ENCODE measurements at regions not wholly inside any gene's neighbourhood (a gene's known extent, or its start where the extent isn't known, plus 50 kb on each side); places are given as distances from the start of the nearest gene placed in this dataset.

DNA sequence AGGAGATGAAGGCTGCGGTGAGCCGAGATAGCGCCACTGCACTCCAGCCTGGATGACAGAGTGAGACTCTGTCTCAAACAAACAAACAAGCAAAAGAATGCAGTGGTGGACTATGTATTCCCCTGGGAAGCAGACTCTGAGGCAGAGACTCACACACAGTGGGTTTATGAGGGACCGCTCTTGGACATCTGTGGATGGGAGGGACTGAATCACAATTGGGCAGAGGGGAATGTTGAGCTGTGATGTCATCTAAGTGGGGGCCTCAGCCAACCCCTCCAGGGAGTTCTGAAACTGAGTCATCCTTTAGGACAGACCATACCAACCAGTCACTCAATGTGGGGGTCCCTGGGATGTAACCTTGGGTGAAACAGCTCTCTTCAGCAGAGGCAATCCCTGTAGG is 151.0 kb downstream of the SUDS3 start:
- Histone ChIP-seq H3K56ac (replicated peaks; ENCODE audit: insufficient read length, low read depth, low read length) (no peak overlapping the region), H3K23me2 (ENCODE audit: low read depth, low read length) (no peaks in the 10 kb centered on the region)
- no peak for TF ChIP-seq EGR1 (IDR thresholded peaks at IDR 0.05; ENCODE audit: borderline replicate concordance, low read depth, low read length)
- no peak for TF ChIP-seq GTF2F1 (IDR thresholded peaks at IDR 0.05; ENCODE audit: borderline replicate concordance, low read depth, low read length)
- TF ChIP-seq CHD2 (IDR thresholded peaks at IDR 0.05; ENCODE audit: low read length): no peak
- no peak for TF ChIP-seq EZH2 (IDR thresholded peaks at IDR 0.05; ENCODE audit: low read depth, low read length, severe bottlenecking)

More for the DNA sequence above, 151.0 kb downstream of the SUDS3 start:
- Histone ChIP-seq H3K36me3 (ENCODE audit: control insufficient read depth in 2 of 4, insufficient read depth in 4 of 4, low read length in 3 of 4) (no peaks in the 10 kb centered on the region), H3K9ac (replicated peaks in 1 of 4; ENCODE audit: extremely low read depth in 1 of 4, low read depth in 3 of 4, low read length in 3 of 4) (no peak overlapping the region), H3K18ac (ENCODE audit: extremely low read depth, low read length) (no peak overlapping the region), H3K79me2 (ENCODE audit: control insufficient read depth in 1 of 2, insufficient read depth in 2 of 2, low read length in 2 of 2) (no peaks in the 10 kb centered on the region), H2AK5ac (ENCODE audit: low read depth, low read length) (no peak overlapping the region), H3K9me3 (ENCODE audit: insufficient read depth in 2 of 2, low read depth in 1 of 2, low read length in 1 of 2) (no peaks in the 10 kb centered on the region), H3K14ac (ENCODE audit: insufficient read length) (no peak overlapping the region), H4K20me1 (replicated peaks in 1 of 2; ENCODE audit: control insufficient read depth in 1 of 2, insufficient read depth in 2 of 2, low read length in 2 of 2) (no peaks in the 10 kb centered on the region), H2BK15ac (ENCODE audit: low read length) (0 out of 2 replicates have a peak overlapping the region, but pooled peaks have one; percentile 8), H2BK5ac (ENCODE audit: low read depth, low read length) (0 out of 2 replicates have a peak overlapping the region, but pooled peaks have one; percentile 71), H3K4me1 (replicated peaks in 1 of 4; ENCODE audit: control insufficient read depth in 3 of 4, insufficient read depth in 4 of 4, low read length in 3 of 4) (no peaks in the 10 kb centered on the region; a peak in 1 of 7 replicates), H3K23ac (ENCODE audit: insufficient read length) (no peak overlapping the region), H4K91ac (replicated peaks; ENCODE audit: insufficient read length, low read length) (no peak overlapping the region), H2AFZ (ENCODE audit: low read length) (no peak overlapping the region), H3K27ac (ENCODE audit: low read depth, low read length) (no peak overlapping the region), H3K79me1 (ENCODE audit: low read depth, low read length) (no peaks in the 10 kb centered on the region), H2BK20ac (ENCODE audit: low read length) (no peak overlapping the region), H3K4me3 (ENCODE audit: extremely low read depth in 1 of 4, insufficient read depth in 2 of 4, low read depth in 3 of 4, low read length in 4 of 4) (no peak overlapping the region), H4K5ac (ENCODE audit: insufficient read length, low read depth, low read length) (no peak overlapping the region), H3K27me3 (replicated peaks in 1 of 4; ENCODE audit: control insufficient read depth in 3 of 4, extremely low read depth in 1 of 4, insufficient read depth in 3 of 4, low read length in 3 of 4) (no peaks in the 10 kb centered on the region), H3K4me2 (ENCODE audit: insufficient read depth in 1 of 2, low read depth in 2 of 2, low read length in 2 of 2) (no peak overlapping the region), H2BK12ac (ENCODE audit: low read depth, low read length) (peak overlapping the region; percentile 87; the same call in 1 of the 2 replicates), H2BK120ac (replicated peaks; ENCODE audit: low read depth, low read length) (no peak overlapping the region), H4K8ac (ENCODE audit: extremely low read depth, insufficient read depth, low read length) (no peak overlapping the region), H3K4ac (replicated peaks; ENCODE audit: insufficient read length, low read depth, low read length) (no peak overlapping the region)
- CTCF ChIA-PET (ENCODE audit: partially characterized antibody): interaction anchor here (1.2 kb wide), 1 partner anchor 247 kb away, joined by 3 read pairs; no protein-coding TSS in a partner anchor
- POLR2A ChIA-PET (ENCODE audit: partially characterized antibody): no interaction called here
- no peak for DNase-seq (ENCODE audit: low read depth in 1 of 2, low spot score in 2 of 2)
- FAIRE-seq: no peak
- 95% methylated on average over 4 of the region's 4 CpGs; no CpG with 5 or more reads in 1 of the 2 experiments for WGBS, 2 experiments (ENCODE audit: extremely low coverage in 1 of 2, insufficient coverage in 1 of 2, insufficient read length in 1 of 2, insufficient replicate concordance in 2 of 2, low coverage in 1 of 2, low lambda C conversion rate in 2 of 2, missing lambda C conversion rate in 1 of 2)
